Vagina (tissue), 2 donors: ENCODE measurements at regions not wholly inside any gene's neighbourhood (a gene's known extent, or its start where the extent isn't known, plus 50 kb on each side); places are given as distances from the start of the nearest gene placed in this dataset.

Experiments used
- DNase-seq, 2 donors: peaks; one replicate each; pipeline ENCODE4 v3.0.0-alpha.2; 2017; ENCODE audit errors: extremely low spot score in 2 of 2
- H3K27ac ChIP-seq: fragments of 200-600 bp; sonication (generic); one replicate; pipeline ENCODE4 v1.5.1; 2019
- H3K27me3 ChIP-seq: fragments of 200-600 bp; sonication (generic); one replicate; pipeline ENCODE4 v1.5.1; 2019
- H3K36me3 ChIP-seq, 2 donors: fragments of 200-600 bp; sonication (generic); one replicate each; pipeline ENCODE4 v1.5.1; 2017 to 2019
- H3K4me1 ChIP-seq: fragments of 200-600 bp; sonication (generic); one replicate; pipeline ENCODE4 v1.5.1; 2019
- H3K4me3 ChIP-seq, 2 donors: fragments of 200-600 bp; sonication (generic); 1 replicate in 1 of 2; 2 replicates in 1 of 2; pipeline ENCODE4 v1.5.1; 2016 to 2019
- H3K9me3 ChIP-seq: fragments of 200-600 bp; sonication (generic); one replicate; pipeline ENCODE4 v1.5.1; 2019
- POLR2A ChIP-seq, 2 donors: fragments of 450-650 bp; IDR thresholded peaks; one replicate each; pipeline ENCODE4 v1.6.1; 2017; ENCODE audit warnings: antibody characterized with exemption in 2 of 2, mild to moderate bottlenecking in 2 of 2, moderate library complexity in 2 of 2
- POLR2AphosphoS5 ChIP-seq, 2 donors: sonication (generic); formaldehyde crosslinking; IDR thresholded peaks; one replicate each; pipeline ENCODE4 v1.9.0; 2017; ENCODE audit warnings: antibody characterized with exemption in 2 of 2, mild to moderate bottlenecking in 2 of 2, low read depth in 1 of 2; ENCODE audit not compliant: insufficient read depth in 1 of 2
- intact Hi-C: fragments of 100-400 bp; cut with DNase I; formaldehyde crosslinking; loops from one replicate; pipeline ENCODE4 v1.15.1; 2023
- TF ChIP-seq, protein P1 (sequence below), 3 experiments: fragments of 450-650 bp in 2 of 3; fragments of 200-600 bp in 1 of 3; sonication (generic) in 1 of 3; IDR thresholded peaks; one replicate each; pipeline ENCODE4 v1.5.1; 2017 to 2019; ENCODE audit warnings: antibody characterized with exemption in 3 of 3, mild to moderate bottlenecking in 2 of 3, moderate library complexity in 2 of 3

DNA sequence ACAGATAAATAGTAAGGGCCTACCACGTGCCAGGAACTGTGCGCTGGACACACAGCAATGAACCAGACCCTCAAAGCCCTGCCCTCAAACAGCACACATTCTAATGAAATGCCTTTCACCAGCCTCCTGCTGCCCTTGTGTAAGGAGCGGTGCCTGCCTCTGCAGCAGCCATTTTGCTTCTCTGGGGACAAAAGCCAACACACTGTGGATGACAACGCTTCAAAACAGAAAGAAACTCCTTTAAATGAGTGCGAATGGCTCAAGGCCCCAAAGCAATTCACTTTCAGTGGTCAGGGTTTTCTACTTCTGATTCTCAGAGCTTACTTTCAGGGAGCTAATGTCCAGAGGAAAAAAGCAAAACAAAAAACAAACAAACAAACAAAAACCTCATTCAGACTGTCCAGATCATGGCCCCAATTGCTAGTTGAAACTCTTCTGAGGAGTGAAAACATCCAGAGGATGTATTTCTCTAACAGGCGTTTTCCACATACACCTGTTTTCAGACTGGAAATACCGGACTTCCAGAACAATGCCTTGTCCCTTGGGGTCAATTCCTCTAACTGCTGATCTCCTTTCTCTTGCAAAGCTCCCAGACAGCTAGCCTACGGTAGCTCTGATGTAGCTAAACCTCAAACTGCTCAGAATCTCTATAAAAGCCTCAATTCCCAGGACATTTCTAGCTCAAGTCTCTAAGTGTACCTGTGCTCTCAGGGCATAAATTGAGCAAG, 323.3 kb upstream of the ZNF521 start:
- intact Hi-C loops, result no loop called here
- H3K9me3 ChIP-seq, result no peaks in the 10 kb centered on the region

DNA sequence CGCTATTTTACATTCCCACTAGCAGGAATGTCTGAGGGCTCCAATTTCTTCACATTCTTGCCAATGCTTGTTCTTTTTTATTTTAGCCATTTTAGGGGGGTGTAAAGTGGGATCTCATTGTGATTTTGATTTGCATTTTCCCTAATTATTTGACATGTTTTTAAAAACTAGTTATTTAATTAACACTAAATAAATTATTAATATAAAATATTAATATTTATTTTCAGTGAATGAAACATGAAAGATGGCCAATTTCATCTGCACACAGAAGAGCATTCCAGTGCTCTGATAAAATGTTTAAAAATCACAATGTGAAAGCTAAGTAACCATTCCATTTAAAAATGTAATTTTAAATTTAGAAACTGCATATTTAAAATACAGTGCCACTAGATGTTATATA, 322.2 kb upstream of the ZNF521 start:
- H3K27ac ChIP-seq, result no peak overlapping the region
- H3K9me3 ChIP-seq, result no peaks in the 10 kb centered on the region
- no peak overlapping the region for H3K4me3 ChIP-seq
- TF ChIP-seq, protein P1, sequence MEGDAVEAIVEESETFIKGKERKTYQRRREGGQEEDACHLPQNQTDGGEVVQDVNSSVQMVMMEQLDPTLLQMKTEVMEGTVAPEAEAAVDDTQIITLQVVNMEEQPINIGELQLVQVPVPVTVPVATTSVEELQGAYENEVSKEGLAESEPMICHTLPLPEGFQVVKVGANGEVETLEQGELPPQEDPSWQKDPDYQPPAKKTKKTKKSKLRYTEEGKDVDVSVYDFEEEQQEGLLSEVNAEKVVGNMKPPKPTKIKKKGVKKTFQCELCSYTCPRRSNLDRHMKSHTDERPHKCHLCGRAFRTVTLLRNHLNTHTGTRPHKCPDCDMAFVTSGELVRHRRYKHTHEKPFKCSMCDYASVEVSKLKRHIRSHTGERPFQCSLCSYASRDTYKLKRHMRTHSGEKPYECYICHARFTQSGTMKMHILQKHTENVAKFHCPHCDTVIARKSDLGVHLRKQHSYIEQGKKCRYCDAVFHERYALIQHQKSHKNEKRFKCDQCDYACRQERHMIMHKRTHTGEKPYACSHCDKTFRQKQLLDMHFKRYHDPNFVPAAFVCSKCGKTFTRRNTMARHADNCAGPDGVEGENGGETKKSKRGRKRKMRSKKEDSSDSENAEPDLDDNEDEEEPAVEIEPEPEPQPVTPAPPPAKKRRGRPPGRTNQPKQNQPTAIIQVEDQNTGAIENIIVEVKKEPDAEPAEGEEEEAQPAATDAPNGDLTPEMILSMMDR (IDR thresholded peaks at IDR 0.05), result no peak
- TF ChIP-seq POLR2AphosphoS5 (IDR thresholded peaks at IDR 0.05; ENCODE audit: insufficient read depth in 1 of 2, low read depth in 1 of 2), result no peak
- TF ChIP-seq POLR2A (IDR thresholded peaks at IDR 0.05), result no peak
- no peaks in the 10 kb centered on the region for H3K36me3 ChIP-seq
- no peaks in the 10 kb centered on the region for H3K4me1 ChIP-seq
- no peak for DNase-seq
- H3K27me3 ChIP-seq, result no peaks in the 10 kb centered on the region
- intact Hi-C loops, result no loop called here

More for the DNA sequence above, 323.3 kb upstream of the ZNF521 start:
- Histone ChIP-seq H3K4me3 (no peak overlapping the region), H3K36me3 (no peaks in the 10 kb centered on the region), H3K27me3 (no peaks in the 10 kb centered on the region), H3K27ac (no peak overlapping the region), H3K4me1 (no peaks in the 10 kb centered on the region)
- TF ChIP-seq POLR2A (IDR thresholded peaks at IDR 0.05) (no peak), POLR2AphosphoS5 (IDR thresholded peaks at IDR 0.05; ENCODE audit: insufficient read depth in 1 of 2, low read depth in 1 of 2) (no peak)
- TF ChIP-seq, protein P1 (IDR thresholded peaks at IDR 0.05), result no peak
- DNase-seq, result no peak

DNA sequence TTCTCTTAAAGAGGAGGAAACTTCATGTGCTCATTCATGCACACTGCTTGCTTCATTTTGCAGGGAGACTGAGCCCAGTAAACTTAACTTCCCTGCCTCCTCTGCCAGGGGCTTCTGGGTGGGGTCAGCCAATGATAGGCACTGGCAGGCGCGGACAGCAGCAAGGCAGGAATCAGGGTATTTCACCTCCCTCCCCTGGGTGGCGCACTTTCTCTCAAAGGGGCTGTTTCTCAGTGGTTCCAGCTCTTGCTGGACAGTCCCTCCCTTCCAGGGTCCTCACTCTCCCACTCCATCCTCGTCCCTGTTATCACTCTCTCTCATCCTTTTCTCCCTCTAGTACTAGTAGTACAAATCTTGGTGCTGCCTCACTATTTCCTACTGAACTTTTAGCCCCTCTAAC, 320.5 kb upstream of the ZNF521 start:
- TF ChIP-seq POLR2AphosphoS5 (IDR thresholded peaks at IDR 0.05; ENCODE audit: insufficient read depth in 1 of 2, low read depth in 1 of 2) (no peak), POLR2A (IDR thresholded peaks at IDR 0.05) (no peak)
- TF ChIP-seq, protein P1 (IDR thresholded peaks at IDR 0.05), result no peak

DNA sequence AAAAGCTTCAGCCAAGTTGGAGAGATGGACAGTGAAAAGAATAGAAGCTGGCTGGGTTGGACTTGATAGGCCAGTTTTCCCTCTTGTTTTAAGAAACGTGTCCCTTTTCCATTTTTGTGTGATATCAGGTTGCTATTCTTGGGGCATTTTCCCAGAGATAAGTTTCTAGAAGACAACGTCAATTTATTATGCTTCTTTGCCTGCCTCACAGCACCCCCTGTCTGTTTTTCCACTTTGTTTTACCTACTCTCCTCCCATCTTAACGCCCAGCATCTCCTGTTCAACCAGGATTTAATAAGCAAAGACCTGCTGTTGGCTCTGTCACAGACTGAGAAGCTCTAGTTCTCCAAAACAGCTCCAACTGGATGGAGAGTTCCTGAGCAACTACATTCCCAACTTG, 317.8 kb upstream of the ZNF521 start:
- Histone ChIP-seq H3K9me3 (no peaks in the 10 kb centered on the region), H3K36me3 (no peaks in the 10 kb centered on the region), H3K4me3 (no peak overlapping the region), H3K27me3 (no peaks in the 10 kb centered on the region), H3K4me1 (no peaks in the 10 kb centered on the region), H3K27ac (no peak overlapping the region)
- no peak for DNase-seq
- intact Hi-C loops, result no loop called here
- no peak for TF ChIP-seq POLR2A (IDR thresholded peaks at IDR 0.05)
- TF ChIP-seq, protein P1 (IDR thresholded peaks at IDR 0.05), result no peak
- no peak for TF ChIP-seq POLR2AphosphoS5 (IDR thresholded peaks at IDR 0.05; ENCODE audit: insufficient read depth in 1 of 2, low read depth in 1 of 2)

More for the DNA sequence above, 320.5 kb upstream of the ZNF521 start:
- no peaks in the 10 kb centered on the region for H3K36me3 ChIP-seq
- DNase-seq, result no peak
- H3K4me3 ChIP-seq, result no peak overlapping the region
- H3K27ac ChIP-seq, result no peak overlapping the region
- H3K4me1 ChIP-seq, result no peaks in the 10 kb centered on the region
- no peaks in the 10 kb centered on the region for H3K27me3 ChIP-seq
- H3K9me3 ChIP-seq, result no peaks in the 10 kb centered on the region
- intact Hi-C loops, result no loop called here

DNA sequence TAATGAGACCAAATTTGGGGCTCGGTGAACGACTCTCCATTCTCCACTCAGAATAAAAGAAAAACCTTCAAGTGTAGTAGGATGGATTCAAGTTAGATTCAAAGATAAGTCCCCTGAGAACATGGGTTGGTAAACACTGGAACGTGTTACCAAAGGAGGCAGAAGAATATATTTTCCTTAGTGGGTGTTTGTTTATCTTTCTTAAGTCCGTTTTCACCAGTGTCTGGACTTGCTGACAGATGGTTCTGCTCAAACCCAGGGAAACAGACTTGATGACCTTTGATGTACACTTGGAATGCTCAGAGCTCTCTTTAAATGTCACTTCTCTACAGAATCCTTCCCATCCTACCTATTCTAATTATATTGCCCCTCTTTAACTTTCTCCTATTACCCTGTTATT, 310.3 kb upstream of the ZNF521 start:
- Histone ChIP-seq H3K4me3 (no peak overlapping the region), H3K9me3 (no peaks in the 10 kb centered on the region), H3K27me3 (no peaks in the 10 kb centered on the region), H3K36me3 (no peaks in the 10 kb centered on the region), H3K27ac (no peak overlapping the region), H3K4me1 (no peaks in the 10 kb centered on the region)
- intact Hi-C loops, result no loop called here
- TF ChIP-seq POLR2AphosphoS5 (IDR thresholded peaks at IDR 0.05; ENCODE audit: insufficient read depth in 1 of 2, low read depth in 1 of 2) (no peak), POLR2A (IDR thresholded peaks at IDR 0.05) (no peak)
- TF ChIP-seq, protein P1 (IDR thresholded peaks at IDR 0.05), result no peak
- no peak for DNase-seq
